ENCODE measurements at regions not wholly inside any gene's neighbourhood (a gene's known extent, or its start where the extent isn't known, plus 50 kb on each side); places are given as distances from the start of the nearest gene placed in this dataset.

GRCh38 chr16:85188822-85189672, 76.8 kb upstream of the CIBAR2 start:
- no peak for TF ChIP-seq CTCF (IDR thresholded peaks at IDR 0.05; ENCODE audit: unreplicated experiment in 3 of 3)
- Mint-ChIP-seq H3K36me3 (ENCODE audit: low read depth) (peaks cover 47% of the 10 kb centered on the region), H3K4me3 (no peak overlapping the region), H3K4me1 (peaks cover 34% of the 10 kb centered on the region), H3K27ac (peak overlapping the region; percentile 24 to 51 (median 41)), H3K9me3 (peaks cover 22% of the 10 kb centered on the region), H3K27me3 (ENCODE audit: low read depth) (no peaks in the 10 kb centered on the region)

- Mint-ChIP-seq H3K4me1 (peaks cover 49% of the 10 kb centered on the region), H3K27me3 (ENCODE audit: low read depth) (no peaks in the 10 kb centered on the region), H3K4me3 (no peak overlapping the region), H3K27ac (no peak overlapping the region), H3K9me3 (peaks cover 14% of the 10 kb centered on the region), H3K36me3 (ENCODE audit: low read depth) (peaks cover 32% of the 10 kb centered on the region)
- no peak for TF ChIP-seq CTCF (IDR thresholded peaks at IDR 0.05; ENCODE audit: unreplicated experiment in 3 of 3)
Measured at GRCh38 chr16:85190572-85190971, 78.3 kb upstream of the CIBAR2 start.

- H3K36me3 Mint-ChIP-seq (ENCODE audit: low read depth) = peaks cover 25% of the 10 kb centered on the region
- H3K9me3 Mint-ChIP-seq = peaks cover 14% of the 10 kb centered on the region
- no peak for TF ChIP-seq CTCF (IDR thresholded peaks at IDR 0.05; ENCODE audit: unreplicated experiment in 3 of 3)
- H3K27ac Mint-ChIP-seq = peak overlapping the region; percentile 25 to 39 (median 37)
- no peak overlapping the region for H3K4me3 Mint-ChIP-seq
- no peaks in the 10 kb centered on the region for H3K27me3 Mint-ChIP-seq (ENCODE audit: low read depth)
- H3K4me1 Mint-ChIP-seq = peaks cover 58% of the 10 kb centered on the region
Measured at GRCh38 chr16:85191341-85191965, 79.2 kb upstream of the CIBAR2 start.

- Mint-ChIP-seq H3K27ac (peak overlapping the region in 1 of 3 experiments; percentile 40), H3K27me3 (ENCODE audit: low read depth) (no peaks in the 10 kb centered on the region), H3K4me1 (peaks cover 68% of the 10 kb centered on the region), H3K9me3 (peaks cover 14% of the 10 kb centered on the region), H3K36me3 (ENCODE audit: low read depth) (peaks cover 22% of the 10 kb centered on the region), H3K4me3 (no peak overlapping the region)
- TF ChIP-seq CTCF (IDR thresholded peaks at IDR 0.05; ENCODE audit: unreplicated experiment in 3 of 3) = no peak
Measured at GRCh38 chr16:85192238-85193114, 80.2 kb upstream of the CIBAR2 start.

GRCh38 chr16:85193115-85193493, 80.8 kb upstream of the CIBAR2 start:
- Mint-ChIP-seq H3K9me3 (peaks cover 14% of the 10 kb centered on the region), H3K27me3 (ENCODE audit: low read depth) (no peaks in the 10 kb centered on the region), H3K4me3 (no peak overlapping the region), H3K27ac (no peak overlapping the region), H3K36me3 (ENCODE audit: low read depth) (peaks cover 22% of the 10 kb centered on the region), H3K4me1 (peaks cover 74% of the 10 kb centered on the region)
- no peak for TF ChIP-seq CTCF (IDR thresholded peaks at IDR 0.05; ENCODE audit: unreplicated experiment in 3 of 3)

Data from nephron (organoid).